Activated naive CD8-positive, alpha-beta T cell treated with anti-CD3 and anti-CD28 coated beads, Interleukin-2, amount 10 ng/mL, durations not matched to agents 7 days and 5 days (primary cell): ENCODE measurements at regions not wholly inside any gene's neighbourhood (a gene's known extent, or its start where the extent isn't known, plus 50 kb on each side); places are given as distances from the start of the nearest gene placed in this dataset.
"Not testable (repeated sequence)": the region's sequence is repeated elsewhere in the genome, so short reads cannot be mapped to it uniquely, and the experiment has no call there.

Experiments
- ATAC-seq: fragments of 150-1000 bp; cut with Tn5 transposase; one replicate; pipeline ENCODE4 v1.10.0; 2021; ENCODE audit warnings: low read depth, moderate library complexity
- POLR2A ChIA-PET: fragments of 350-600 bp; sonication (Branson Sonifier 250); formaldehyde crosslinking; loops from one replicate; lab custom pipeline; 2021; ENCODE audit warnings: antibody characterized with exemption; lab: Charles Lee
- DNase-seq: peaks from one replicate; pipeline ENCODE4 v3.0.0; 2021
- H3K27ac Mint-ChIP-seq: one replicate; pipeline ENCODE4 v1.8.0; 2022; ENCODE audit warnings: mild to moderate bottlenecking, mixed read lengths
- H3K27me3 Mint-ChIP-seq: one replicate; pipeline ENCODE4 v1.8.0; 2022; ENCODE audit warnings: mild to moderate bottlenecking, moderate library complexity, mixed read lengths
- H3K36me3 Mint-ChIP-seq: one replicate; pipeline ENCODE4 v1.8.0; 2021; ENCODE audit warnings: mild to moderate bottlenecking, mixed read lengths
- H3K4me1 Mint-ChIP-seq: one replicate; pipeline ENCODE4 v1.8.0; 2021; ENCODE audit warnings: mixed read lengths
- H3K4me3 Mint-ChIP-seq: one replicate; pipeline ENCODE4 v1.8.0; 2022; ENCODE audit warnings: mild to moderate bottlenecking, moderate library complexity, mixed read lengths
- H3K9me3 Mint-ChIP-seq: one replicate; pipeline ENCODE4 v1.8.0; 2021; ENCODE audit warnings: mixed read lengths

DNA sequence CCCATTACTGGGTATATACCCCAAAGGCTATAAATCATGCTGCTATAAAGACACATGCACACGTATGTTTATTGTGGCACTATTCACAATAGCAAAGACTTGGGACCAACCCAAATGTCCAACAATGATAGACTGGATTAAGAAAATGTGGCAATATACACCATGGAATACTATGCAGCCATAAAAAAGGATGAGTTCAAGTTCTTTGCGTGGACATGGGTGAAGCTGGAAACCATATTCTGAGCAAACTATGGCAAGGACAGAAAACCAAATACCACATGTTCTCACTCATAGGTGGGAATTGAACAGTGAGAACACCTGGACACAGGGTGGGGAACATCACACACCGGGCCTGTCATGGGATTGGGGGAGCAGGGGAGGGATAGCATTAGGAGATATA lies 54.4 kb upstream of the MUCL1 start:
- ATAC-seq, H3K27ac Mint-ChIP-seq, H3K4me3 Mint-ChIP-seq, DNase-seq, POLR2A ChIA-PET, H3K36me3 Mint-ChIP-seq, H3K4me1 Mint-ChIP-seq, H3K27me3 Mint-ChIP-seq, H3K9me3 Mint-ChIP-seq: not testable (repeated sequence)

DNA sequence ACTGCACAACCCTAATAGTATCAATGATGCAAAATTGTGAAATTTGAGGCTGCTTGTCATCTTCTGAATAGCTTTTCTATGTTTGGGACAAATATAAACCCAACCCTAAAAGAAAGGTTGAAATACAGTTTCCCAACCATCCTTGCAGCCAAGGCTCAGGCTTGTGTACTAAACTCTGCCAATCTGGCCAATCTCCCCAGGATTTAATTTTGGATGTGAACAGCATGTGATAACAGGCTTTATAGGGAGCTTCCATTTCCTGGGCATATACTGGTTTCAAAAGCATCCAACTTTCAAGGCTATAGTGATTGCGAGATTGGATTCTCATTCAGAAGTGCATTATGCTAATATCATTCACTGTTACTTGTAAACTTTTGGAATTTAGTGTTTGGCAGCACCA lies 55.7 kb upstream of the MUCL1 start:
- Mint-ChIP-seq H3K4me3 (no peak overlapping the region), H3K36me3 (no peaks in the 10 kb centered on the region), H3K4me1 (no peaks in the 10 kb centered on the region), H3K27ac (no peak overlapping the region), H3K9me3 (no peaks in the 10 kb centered on the region), H3K27me3 (peaks cover 1% of the 10 kb centered on the region)
- no peak for DNase-seq
- POLR2A ChIA-PET = no interaction called here
- no peak for ATAC-seq

DNA sequence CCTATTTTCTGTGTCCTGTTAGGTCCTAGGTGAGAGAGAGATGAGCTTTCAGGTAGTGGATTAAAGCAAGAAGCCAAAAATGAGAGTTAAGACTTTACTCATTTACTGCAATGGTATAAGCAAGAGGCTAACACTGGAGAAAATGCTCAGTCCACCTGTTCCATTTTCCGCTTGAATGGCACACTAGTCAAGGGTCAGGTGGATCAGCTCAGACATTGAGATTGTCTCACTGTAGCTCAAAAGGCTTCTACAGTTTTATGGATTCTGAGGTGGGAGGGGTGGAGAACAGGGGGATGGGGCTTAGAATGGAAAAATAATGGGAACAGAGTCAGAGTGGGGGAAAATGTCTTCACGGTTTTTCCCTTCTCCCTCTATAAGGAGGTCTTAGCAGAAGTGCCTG lies 57.3 kb upstream of the MUCL1 start:
- DNase-seq (no peak), ATAC-seq (no peak)
- no peaks in the 10 kb centered on the region for H3K4me1 Mint-ChIP-seq
- no peak overlapping the region for H3K4me3 Mint-ChIP-seq
- H3K36me3 Mint-ChIP-seq = no peaks in the 10 kb centered on the region
- POLR2A ChIA-PET = no interaction called here
- H3K27ac Mint-ChIP-seq = no peak overlapping the region
- peaks cover 1% of the 10 kb centered on the region for H3K27me3 Mint-ChIP-seq
- no peaks in the 10 kb centered on the region for H3K9me3 Mint-ChIP-seq

DNA sequence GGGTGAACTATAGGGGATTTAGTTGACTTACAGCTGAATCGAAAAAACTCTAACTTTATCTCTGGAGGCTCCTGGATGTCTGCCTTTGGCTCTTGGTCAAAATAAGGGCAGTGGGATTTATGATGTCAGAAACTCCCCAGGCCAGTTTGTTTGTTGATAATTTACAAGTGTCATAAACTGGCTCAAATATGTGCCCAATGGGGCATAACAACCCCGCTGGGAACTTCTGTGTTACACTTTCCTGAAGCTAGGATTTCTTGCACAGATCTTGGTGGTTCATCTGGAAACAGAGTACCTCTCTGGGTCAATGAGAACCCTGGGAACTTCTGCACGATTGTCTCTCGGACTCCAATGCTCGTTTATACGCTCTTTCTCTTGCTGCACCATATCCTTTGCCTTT lies 58.7 kb upstream of the MUCL1 start:
- Mint-ChIP-seq H3K4me3 (no peak overlapping the region), H3K27me3 (peaks cover 1% of the 10 kb centered on the region), H3K27ac (no peak overlapping the region), H3K36me3 (no peaks in the 10 kb centered on the region), H3K4me1 (no peaks in the 10 kb centered on the region), H3K9me3 (no peaks in the 10 kb centered on the region)
- DNase-seq = no peak
- no peak for ATAC-seq
- POLR2A ChIA-PET = no interaction called here

DNA sequence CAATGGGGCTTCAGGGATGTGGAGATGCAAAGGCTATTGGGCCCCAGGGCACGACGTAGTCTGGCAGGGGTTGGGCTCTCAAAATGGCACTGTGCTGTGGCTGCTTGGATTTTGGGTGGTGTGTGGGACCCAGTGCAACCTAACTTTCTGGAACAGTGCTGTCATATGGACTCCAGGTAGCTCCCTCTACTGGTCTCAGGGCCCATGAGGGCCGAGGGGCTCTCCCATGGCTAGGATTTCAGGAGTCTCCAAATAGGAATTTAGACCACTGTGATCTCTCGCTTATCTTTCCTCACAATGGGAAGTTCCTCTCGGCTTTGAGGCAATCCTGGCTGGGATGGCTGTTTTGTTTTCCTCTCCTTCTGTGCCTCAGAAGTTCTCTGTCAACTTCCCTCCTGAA lies 68.2 kb upstream of the MUCL1 start:
- Mint-ChIP-seq H3K36me3 (peaks cover 1% of the 10 kb centered on the region), H3K27ac (no peak overlapping the region), H3K9me3 (peaks cover 31% of the 10 kb centered on the region), H3K4me3 (no peak overlapping the region), H3K27me3 (no peaks in the 10 kb centered on the region), H3K4me1 (no peaks in the 10 kb centered on the region)
- no peak for ATAC-seq
- POLR2A ChIA-PET = no interaction called here
- DNase-seq = no peak

DNA sequence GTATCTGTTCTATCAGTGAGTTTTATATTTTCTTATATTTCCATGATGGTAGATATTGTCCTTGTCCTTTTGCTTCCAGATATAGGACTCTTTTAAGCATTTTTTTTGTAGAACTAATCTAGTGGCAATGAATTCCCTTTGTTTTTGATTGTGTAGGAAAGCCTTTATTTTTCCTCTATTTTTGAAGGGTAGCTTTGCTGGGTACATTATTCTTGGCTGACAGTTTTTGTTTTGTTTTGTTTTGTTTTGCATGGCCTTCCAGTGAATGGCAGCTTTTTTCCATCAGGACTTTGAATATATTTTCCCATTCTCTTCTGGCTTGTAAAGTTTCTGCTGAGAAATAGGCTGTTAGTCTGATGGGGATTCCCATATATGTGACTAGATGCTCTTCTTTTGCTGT lies 70.2 kb upstream of the MUCL1 start:
- peaks cover 3% of the 10 kb centered on the region for H3K36me3 Mint-ChIP-seq
- H3K4me1 Mint-ChIP-seq = no peaks in the 10 kb centered on the region
- ATAC-seq (no peak), DNase-seq (no peak)
- POLR2A ChIA-PET = no interaction called here
- H3K4me3 Mint-ChIP-seq = no peak overlapping the region
- H3K27ac Mint-ChIP-seq = no peak overlapping the region
- H3K9me3 Mint-ChIP-seq = peaks cover 34% of the 10 kb centered on the region
- H3K27me3 Mint-ChIP-seq = peaks cover 4% of the 10 kb centered on the region

DNA sequence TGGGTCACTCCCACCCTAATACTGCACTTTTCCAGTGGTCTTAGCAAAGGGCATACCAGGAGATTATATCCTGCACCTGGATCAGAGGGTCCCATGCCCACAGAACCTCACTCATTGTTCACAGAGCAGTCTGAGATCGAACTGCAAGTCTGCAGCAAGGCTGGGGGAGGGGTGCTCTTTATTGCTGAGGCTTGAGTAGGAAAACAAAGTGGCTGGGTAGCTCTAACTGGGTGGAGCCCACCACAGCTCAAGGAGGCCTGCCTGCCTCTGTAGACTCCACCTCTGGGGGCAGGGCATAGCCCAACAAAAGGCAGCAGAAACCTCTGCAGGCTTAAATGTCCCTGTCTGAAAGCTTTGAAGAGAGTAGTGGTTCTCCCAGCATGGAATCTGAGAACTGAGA lies 77.3 kb upstream of the MUCL1 start:
- H3K4me3 Mint-ChIP-seq, H3K4me1 Mint-ChIP-seq, POLR2A ChIA-PET: not testable (repeated sequence)

DNA sequence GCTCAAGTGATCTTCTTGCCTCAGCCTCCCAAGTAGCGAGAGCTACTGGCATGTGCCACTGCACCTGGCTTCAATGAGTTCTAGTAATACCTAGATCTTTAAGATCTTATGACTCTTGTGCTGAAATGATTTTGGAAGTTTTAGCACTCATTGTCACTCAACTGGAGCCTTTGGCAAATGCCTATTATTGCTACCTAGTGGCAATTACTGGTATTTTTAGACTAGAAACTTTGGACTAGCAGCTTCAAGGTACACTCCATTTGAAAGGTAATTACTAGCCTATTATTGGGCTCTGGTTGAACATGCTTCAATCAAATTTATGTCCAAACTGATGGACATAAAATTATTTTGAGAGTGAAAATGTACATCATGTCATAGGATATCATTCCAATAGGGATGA lies 80.7 kb upstream of the MUCL1 start:
- Mint-ChIP-seq H3K27ac (no peak overlapping the region), H3K4me1 (peaks cover 10% of the 10 kb centered on the region), H3K36me3 (peaks cover 5% of the 10 kb centered on the region), H3K9me3 (peaks cover 6% of the 10 kb centered on the region), H3K27me3 (no peaks in the 10 kb centered on the region), H3K4me3 (no peak overlapping the region)
- ATAC-seq = no peak
- POLR2A ChIA-PET = no interaction called here
- no peak for DNase-seq

More for the DNA sequence above, 77.3 kb upstream of the MUCL1 start:
- H3K36me3 Mint-ChIP-seq, H3K27me3 Mint-ChIP-seq, DNase-seq, H3K27ac Mint-ChIP-seq, ATAC-seq: not testable (repeated sequence)
- H3K9me3 Mint-ChIP-seq = peaks cover 11% of the 10 kb centered on the region

DNA sequence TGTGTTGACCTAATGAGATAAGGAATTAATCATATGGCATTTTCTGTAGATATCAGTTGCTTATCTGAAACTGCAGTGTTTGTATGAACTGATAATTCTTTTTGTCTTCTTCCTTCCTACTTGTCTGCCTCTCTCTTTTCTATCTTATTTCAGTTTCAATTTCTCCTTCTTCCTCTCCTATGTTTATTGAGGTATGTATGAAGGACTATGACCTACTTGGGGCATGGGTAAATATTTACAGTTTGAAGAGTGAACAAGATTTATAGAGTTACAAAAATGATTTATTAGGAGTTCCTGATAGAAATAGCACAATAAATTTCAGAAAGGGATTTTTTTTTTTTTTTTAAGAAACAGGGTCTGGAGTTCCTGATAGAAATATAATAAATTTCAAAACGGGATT lies 88.7 kb upstream of the MUCL1 start:
- POLR2A ChIA-PET = no interaction called here
- H3K27me3 Mint-ChIP-seq = no peaks in the 10 kb centered on the region
- ATAC-seq (no peak), DNase-seq (no peak)
- H3K9me3 Mint-ChIP-seq = peaks cover 3% of the 10 kb centered on the region
- H3K4me1 Mint-ChIP-seq = peaks cover 9% of the 10 kb centered on the region
- peaks cover 10% of the 10 kb centered on the region for H3K36me3 Mint-ChIP-seq
- H3K27ac Mint-ChIP-seq = peak overlapping the region; percentile 81
- peak overlapping the region; percentile 69 for H3K4me3 Mint-ChIP-seq

DNA sequence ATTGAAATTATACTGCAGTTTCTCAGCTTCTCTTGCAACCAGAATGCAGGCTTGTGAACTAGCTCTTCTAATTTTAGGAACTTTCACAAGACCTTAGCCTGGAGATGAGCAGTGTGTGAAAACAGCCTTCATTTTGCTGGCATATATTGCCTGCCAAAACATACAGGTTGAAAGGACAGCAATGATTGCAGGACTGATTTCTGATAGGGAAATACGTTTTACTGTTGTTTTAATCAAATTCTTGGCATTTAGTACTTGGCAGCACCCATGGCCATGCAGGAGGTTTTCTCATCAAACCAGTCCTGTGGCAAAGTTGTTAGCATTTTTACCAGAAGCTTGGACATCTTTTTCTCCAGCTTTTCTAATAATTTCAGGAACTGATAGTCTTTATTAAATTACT lies 91.9 kb upstream of the MUCL1 start:
- POLR2A ChIA-PET = no interaction called here

DNA sequence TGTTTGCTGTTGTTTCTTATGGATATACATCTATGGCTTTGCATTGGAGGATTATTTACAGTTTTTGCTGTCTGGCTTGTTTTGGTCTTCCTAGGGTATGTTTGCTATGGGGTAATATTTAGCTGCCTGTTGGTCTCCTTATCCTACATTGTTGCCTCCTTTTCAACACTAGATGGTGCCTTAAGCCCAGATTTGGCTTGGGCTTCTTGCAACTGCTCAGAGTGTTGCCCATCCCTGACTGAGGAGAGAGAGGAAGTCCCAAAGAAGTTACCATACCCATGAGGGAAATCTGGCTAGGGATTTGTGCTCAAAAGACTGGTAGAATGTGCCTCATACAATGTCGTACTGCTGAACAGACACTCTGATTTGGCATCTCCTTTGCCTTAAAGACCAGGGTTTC lies 94.6 kb upstream of the MUCL1 start:
- Mint-ChIP-seq H3K27ac (no peak overlapping the region), H3K27me3 (peaks cover 5% of the 10 kb centered on the region), H3K9me3 (peaks cover 8% of the 10 kb centered on the region), H3K4me3 (no peak overlapping the region), H3K4me1 (peaks cover 4% of the 10 kb centered on the region), H3K36me3 (peaks cover 12% of the 10 kb centered on the region)
- ATAC-seq = no peak
- no peak for DNase-seq
- POLR2A ChIA-PET = no interaction called here

More for the DNA sequence above, 91.9 kb upstream of the MUCL1 start:
- peaks cover 7% of the 10 kb centered on the region for H3K9me3 Mint-ChIP-seq
- peaks cover 16% of the 10 kb centered on the region for H3K36me3 Mint-ChIP-seq
- no peak for DNase-seq
- H3K4me3 Mint-ChIP-seq = no peak overlapping the region
- H3K4me1 Mint-ChIP-seq = peaks cover 11% of the 10 kb centered on the region
- ATAC-seq = no peak
- no peaks in the 10 kb centered on the region for H3K27me3 Mint-ChIP-seq
- H3K27ac Mint-ChIP-seq = no peak overlapping the region

DNA sequence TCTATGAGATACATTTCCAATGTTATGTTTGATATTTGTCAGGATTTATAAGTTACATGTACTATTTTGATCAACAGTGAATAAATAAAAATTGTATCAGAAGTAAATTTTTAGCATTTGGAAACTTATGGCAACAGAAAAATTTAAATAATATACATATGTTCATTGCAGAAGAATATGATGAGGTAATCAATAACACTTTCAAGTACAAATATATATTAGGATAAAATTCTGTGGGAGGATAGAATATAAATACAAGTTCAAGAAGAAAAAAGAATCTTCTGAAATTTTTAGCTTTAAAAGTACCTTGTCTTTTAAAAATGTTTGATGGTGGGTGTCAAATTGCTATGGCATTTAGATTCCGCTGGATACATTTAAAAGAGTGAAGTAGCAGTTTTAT lies 102.8 kb upstream of the MUCL1 start:
- no peak for ATAC-seq
- peaks cover 18% of the 10 kb centered on the region for H3K4me1 Mint-ChIP-seq
- no peak overlapping the region for H3K4me3 Mint-ChIP-seq
- POLR2A ChIA-PET = no interaction called here
- peaks cover 2% of the 10 kb centered on the region for H3K27me3 Mint-ChIP-seq
- H3K36me3 Mint-ChIP-seq = peaks cover 2% of the 10 kb centered on the region
- H3K27ac Mint-ChIP-seq = no peak overlapping the region
- H3K9me3 Mint-ChIP-seq = no peaks in the 10 kb centered on the region
- no peak for DNase-seq

DNA sequence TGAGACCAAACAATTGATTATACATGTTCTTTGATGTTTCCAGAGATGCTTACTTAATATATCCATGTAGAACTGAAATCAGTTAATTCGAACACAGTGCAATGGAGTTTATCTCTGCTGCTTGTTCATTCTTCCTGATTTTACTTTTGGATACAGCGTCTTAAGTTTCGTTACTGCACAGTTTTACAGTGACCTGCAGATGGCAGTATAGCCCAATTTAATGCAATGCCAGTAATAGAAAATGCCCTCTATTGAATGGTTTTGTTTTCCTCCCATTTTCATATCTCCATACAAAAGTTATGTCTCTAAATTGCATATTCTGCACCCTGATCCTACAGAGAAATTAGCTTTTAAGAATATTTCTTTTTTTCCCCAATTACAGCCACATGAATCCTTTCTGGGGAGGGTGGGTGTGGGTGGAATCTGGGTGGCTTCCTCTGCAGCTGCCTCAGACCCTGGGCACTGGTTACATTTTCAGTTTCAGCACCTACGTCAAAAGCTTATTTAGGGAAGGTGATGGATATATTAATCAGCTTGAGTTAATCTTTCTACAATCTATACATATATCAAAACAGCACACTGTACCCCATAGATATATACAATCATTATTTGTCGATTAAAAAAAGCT lies 101.1 kb upstream of the DCD start:
- Mint-ChIP-seq H3K4me1 (peaks cover 18% of the 10 kb centered on the region), H3K27ac (no peak overlapping the region), H3K9me3 (peaks cover 4% of the 10 kb centered on the region), H3K27me3 (no peaks in the 10 kb centered on the region), H3K4me3 (peak overlapping the region; percentile 46), H3K36me3 (peaks cover 9% of the 10 kb centered on the region)
- POLR2A ChIA-PET = interaction anchor here (0.7 to 1.2 kb wide), 2 partner anchors 8 to 235 kb away, joined by 3 to 6 read pairs; partner anchors contain the start of gene TESPA1
- ATAC-seq (peak; percentile 78), DNase-seq (no peak)

DNA sequence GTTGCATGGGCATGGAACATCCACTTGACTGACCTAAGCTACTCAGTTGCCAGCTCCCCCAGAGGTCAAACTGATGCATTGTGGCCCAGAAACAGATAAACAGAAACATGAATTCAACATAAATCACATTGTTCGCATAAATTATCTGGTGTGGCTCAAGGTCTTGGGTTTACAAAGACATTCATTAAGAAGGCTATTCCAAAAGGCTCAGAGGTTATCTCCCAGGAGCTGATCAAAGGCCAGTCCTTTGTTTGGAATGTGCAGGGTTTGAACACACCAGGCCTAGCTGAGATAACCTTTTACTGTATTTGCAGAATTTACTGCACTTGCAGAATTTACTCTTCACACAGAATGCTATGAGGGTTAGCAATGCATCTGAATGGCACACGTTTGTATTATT lies 96.4 kb upstream of the DCD start:
- DNase-seq (no peak), ATAC-seq (no peak)
- no peak overlapping the region for H3K27ac Mint-ChIP-seq
- H3K27me3 Mint-ChIP-seq = no peaks in the 10 kb centered on the region
- H3K4me3 Mint-ChIP-seq = no peak overlapping the region
- H3K9me3 Mint-ChIP-seq = peaks cover 11% of the 10 kb centered on the region
- POLR2A ChIA-PET = no interaction called here
- H3K4me1 Mint-ChIP-seq = peaks cover 39% of the 10 kb centered on the region
- peaks cover 32% of the 10 kb centered on the region for H3K36me3 Mint-ChIP-seq
